Uterus (tissue), 2 donors: ENCODE measurements at regions not wholly inside any gene's neighbourhood (a gene's known extent, or its start where the extent isn't known, plus 50 kb on each side); places are given as distances from the start of the nearest gene placed in this dataset.

Experiments used
- CTCF ChIP-seq, 4 experiments: fragments of 200-600 bp in 2 of 4; fragments of 450-650 bp in 2 of 4; sonication (generic) in 2 of 4; IDR thresholded peaks; one replicate each; pipeline ENCODE4 v1.5.1; 2016 to 2019; ENCODE audit warnings: antibody characterized with exemption in 4 of 4, mild to moderate bottlenecking in 2 of 4, moderate library complexity in 1 of 4
- POLR2A ChIP-seq, 2 donors: fragments of 450-650 bp; IDR thresholded peaks; one replicate each; pipeline ENCODE4 v1.6.1; 2016; ENCODE audit warnings: antibody characterized with exemption in 2 of 2, mild to moderate bottlenecking in 1 of 2, moderate library complexity in 1 of 2

- TF ChIP-seq CTCF (IDR thresholded peaks at IDR 0.05) (no peak), POLR2A (IDR thresholded peaks at IDR 0.05) (no peak)
Measured at GRCh38 chr5:174177976-174178605, 132.6 kb downstream of the NSG2 start.
